DND-41 (cell line): ENCODE measurements at regions not wholly inside any gene's neighbourhood (a gene's known extent, or its start where the extent isn't known, plus 50 kb on each side); places are given as distances from the start of the nearest gene placed in this dataset.

Experiments used
- EZH2 ChIP-seq: IDR thresholded peaks from 3 replicates; pipeline ENCODE4 v1.6.1; 2012; ENCODE audit warnings: borderline replicate concordance, low read depth, mild to moderate bottlenecking, moderate library complexity, low read length, inconsistent platforms; ENCODE audit not compliant: severe bottlenecking
- TF ChIP-seq, protein P1 (sequence below): IDR thresholded peaks from 2 replicates; pipeline ENCODE4 v1.5.1; 2012; ENCODE audit warnings: borderline replicate concordance, low read length, moderate library complexity, mild to moderate bottlenecking; ENCODE audit not compliant: poor library complexity, severe bottlenecking; ENCODE audit errors: extremely low read depth

DNA sequence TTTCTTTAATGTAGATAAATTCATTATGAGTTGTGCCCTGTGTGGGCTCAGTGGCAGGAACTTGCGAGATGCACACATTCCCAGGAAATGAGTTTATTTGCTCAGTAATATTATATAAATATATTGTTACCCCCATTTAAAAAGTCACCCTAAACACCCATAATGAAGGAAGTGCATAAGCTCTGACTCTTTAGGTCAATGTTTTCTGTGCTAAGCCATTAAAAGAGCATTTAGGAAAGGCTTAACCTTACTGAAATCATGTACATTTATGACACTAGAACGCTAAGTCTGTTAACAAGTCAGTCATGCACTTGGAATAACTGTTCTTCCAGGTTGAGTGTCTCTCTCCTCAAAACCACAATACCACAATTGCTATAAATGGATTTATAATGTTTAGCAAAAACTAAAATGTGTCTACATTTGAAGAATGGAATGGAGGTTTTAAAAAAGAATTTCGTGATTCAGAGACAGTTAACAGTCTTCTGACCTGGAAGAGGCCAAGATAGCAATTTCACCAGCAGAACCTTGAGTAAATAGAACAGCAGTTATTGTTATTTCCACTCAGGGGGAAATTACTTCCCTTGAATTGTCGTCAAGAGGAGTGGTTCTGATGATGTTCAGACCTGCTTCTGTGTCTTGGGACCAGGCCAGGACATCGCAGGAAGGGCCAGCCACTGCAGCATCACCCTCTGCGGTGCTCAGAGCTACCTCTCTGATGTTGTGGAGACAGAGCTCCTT is 91.1 kb upstream of the VEGFC start:
- TF ChIP-seq, protein P1, sequence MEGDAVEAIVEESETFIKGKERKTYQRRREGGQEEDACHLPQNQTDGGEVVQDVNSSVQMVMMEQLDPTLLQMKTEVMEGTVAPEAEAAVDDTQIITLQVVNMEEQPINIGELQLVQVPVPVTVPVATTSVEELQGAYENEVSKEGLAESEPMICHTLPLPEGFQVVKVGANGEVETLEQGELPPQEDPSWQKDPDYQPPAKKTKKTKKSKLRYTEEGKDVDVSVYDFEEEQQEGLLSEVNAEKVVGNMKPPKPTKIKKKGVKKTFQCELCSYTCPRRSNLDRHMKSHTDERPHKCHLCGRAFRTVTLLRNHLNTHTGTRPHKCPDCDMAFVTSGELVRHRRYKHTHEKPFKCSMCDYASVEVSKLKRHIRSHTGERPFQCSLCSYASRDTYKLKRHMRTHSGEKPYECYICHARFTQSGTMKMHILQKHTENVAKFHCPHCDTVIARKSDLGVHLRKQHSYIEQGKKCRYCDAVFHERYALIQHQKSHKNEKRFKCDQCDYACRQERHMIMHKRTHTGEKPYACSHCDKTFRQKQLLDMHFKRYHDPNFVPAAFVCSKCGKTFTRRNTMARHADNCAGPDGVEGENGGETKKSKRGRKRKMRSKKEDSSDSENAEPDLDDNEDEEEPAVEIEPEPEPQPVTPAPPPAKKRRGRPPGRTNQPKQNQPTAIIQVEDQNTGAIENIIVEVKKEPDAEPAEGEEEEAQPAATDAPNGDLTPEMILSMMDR: no peak
- TF ChIP-seq EZH2: no peak
